Uterus (tissue), 2 donors: ENCODE measurements at regions not wholly inside any gene's neighbourhood (a gene's known extent, or its start where the extent isn't known, plus 50 kb on each side); places are given as distances from the start of the nearest gene placed in this dataset.
"Not testable (repeated sequence)": the region's sequence is repeated elsewhere in the genome, so short reads cannot be mapped to it uniquely, and the experiment has no call there.

ENCODE experiments used
- POLR2A ChIP-seq, 2 donors: fragments of 450-650 bp; IDR thresholded peaks; one replicate each; pipeline ENCODE4 v1.6.1; 2016; ENCODE audit warnings: antibody characterized with exemption in 2 of 2, mild to moderate bottlenecking in 1 of 2, moderate library complexity in 1 of 2
- TF ChIP-seq, protein P1 (sequence below), 4 experiments: fragments of 200-600 bp in 2 of 4; fragments of 450-650 bp in 2 of 4; sonication (generic) in 2 of 4; IDR thresholded peaks; one replicate each; pipeline ENCODE4 v1.5.1; 2016 to 2019; ENCODE audit warnings: antibody characterized with exemption in 4 of 4, mild to moderate bottlenecking in 2 of 4, moderate library complexity in 1 of 4

DNA sequence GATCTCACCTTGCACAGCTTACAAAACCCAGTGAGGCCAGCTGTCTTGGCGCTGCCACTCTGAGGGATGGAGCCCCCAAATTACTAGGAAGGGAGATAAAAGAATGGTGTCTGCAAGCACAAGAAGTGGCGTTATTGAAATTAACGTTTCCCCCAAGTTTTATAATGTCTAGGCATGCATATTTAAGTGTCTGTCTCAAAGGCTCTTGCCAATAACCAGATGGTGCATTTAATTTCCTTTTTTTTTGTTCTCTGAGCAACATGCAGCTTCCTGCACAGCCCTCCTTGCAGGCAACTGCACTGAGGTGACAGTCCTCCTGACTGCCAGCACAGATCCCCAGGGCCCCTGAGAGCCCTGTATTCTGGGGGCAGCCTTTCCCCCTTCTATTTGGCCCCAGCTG, 179.8 kb upstream of the OSBPL11 start:
- not testable (repeated sequence) for TF ChIP-seq POLR2A (IDR thresholded peaks at IDR 0.05)
- TF ChIP-seq, protein P1, sequence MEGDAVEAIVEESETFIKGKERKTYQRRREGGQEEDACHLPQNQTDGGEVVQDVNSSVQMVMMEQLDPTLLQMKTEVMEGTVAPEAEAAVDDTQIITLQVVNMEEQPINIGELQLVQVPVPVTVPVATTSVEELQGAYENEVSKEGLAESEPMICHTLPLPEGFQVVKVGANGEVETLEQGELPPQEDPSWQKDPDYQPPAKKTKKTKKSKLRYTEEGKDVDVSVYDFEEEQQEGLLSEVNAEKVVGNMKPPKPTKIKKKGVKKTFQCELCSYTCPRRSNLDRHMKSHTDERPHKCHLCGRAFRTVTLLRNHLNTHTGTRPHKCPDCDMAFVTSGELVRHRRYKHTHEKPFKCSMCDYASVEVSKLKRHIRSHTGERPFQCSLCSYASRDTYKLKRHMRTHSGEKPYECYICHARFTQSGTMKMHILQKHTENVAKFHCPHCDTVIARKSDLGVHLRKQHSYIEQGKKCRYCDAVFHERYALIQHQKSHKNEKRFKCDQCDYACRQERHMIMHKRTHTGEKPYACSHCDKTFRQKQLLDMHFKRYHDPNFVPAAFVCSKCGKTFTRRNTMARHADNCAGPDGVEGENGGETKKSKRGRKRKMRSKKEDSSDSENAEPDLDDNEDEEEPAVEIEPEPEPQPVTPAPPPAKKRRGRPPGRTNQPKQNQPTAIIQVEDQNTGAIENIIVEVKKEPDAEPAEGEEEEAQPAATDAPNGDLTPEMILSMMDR (IDR thresholded peaks at IDR 0.05) = not testable (repeated sequence)
